ENCODE measurements at regions not wholly inside any gene's neighbourhood (a gene's known extent, or its start where the extent isn't known, plus 50 kb on each side); places are given as distances from the start of the nearest gene placed in this dataset.
A peak's percentile ranks its signal among the peaks of the same experiment; 100 is the strongest.

DNA sequence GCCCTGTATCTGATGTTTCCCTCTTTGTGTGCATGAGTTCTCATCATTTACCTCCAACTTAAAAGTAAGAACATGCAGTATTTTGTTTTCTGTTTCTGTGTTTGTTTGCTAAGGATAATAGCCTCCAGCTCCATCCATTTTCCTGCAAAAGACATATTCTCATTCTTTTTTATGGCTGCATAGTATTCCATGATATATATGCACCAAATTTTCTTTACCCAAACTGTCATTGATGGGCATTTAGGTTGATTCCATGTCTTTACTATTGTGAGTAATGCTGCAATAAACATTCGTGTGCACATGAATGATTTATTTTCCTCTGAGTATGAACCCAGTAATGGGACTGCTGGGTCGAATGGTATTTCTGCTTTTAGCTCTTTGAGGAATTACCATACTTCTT lies 163.4 kb downstream of the TMEM26 start:
- TF ChIP-seq, protein P1, sequence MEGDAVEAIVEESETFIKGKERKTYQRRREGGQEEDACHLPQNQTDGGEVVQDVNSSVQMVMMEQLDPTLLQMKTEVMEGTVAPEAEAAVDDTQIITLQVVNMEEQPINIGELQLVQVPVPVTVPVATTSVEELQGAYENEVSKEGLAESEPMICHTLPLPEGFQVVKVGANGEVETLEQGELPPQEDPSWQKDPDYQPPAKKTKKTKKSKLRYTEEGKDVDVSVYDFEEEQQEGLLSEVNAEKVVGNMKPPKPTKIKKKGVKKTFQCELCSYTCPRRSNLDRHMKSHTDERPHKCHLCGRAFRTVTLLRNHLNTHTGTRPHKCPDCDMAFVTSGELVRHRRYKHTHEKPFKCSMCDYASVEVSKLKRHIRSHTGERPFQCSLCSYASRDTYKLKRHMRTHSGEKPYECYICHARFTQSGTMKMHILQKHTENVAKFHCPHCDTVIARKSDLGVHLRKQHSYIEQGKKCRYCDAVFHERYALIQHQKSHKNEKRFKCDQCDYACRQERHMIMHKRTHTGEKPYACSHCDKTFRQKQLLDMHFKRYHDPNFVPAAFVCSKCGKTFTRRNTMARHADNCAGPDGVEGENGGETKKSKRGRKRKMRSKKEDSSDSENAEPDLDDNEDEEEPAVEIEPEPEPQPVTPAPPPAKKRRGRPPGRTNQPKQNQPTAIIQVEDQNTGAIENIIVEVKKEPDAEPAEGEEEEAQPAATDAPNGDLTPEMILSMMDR (IDR thresholded peaks at IDR 0.05; ENCODE audit: borderline replicate concordance, insufficient read depth, low read depth, low read length), result no peak
- H3K4me3 ChIP-seq (ENCODE audit: low read depth, low read length), result no peak overlapping the region

DNA sequence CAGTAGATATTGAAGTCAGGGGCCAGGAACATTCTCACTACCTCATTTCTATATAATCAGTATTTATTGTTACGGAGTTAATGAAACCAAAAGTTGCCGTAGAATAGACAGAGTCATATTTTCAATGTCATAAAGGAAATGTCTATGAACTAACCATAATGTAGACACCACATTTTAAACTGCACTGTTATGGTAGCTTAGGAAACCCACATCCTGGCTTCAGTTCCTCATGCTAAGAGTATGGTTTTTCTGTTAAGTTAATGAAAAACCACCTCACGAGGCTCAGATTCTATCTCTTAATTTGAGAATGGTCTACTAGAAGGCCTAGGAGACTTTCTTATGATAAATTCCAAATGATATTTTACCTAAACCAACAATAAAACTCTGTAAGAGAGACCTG lies 166.5 kb downstream of the TMEM26 start:
- TF ChIP-seq, protein P1 (IDR thresholded peaks at IDR 0.05; ENCODE audit: borderline replicate concordance, insufficient read depth, low read depth, low read length), result no peak
- H3K4me3 ChIP-seq (ENCODE audit: low read depth, low read length), result no peak overlapping the region

DNA sequence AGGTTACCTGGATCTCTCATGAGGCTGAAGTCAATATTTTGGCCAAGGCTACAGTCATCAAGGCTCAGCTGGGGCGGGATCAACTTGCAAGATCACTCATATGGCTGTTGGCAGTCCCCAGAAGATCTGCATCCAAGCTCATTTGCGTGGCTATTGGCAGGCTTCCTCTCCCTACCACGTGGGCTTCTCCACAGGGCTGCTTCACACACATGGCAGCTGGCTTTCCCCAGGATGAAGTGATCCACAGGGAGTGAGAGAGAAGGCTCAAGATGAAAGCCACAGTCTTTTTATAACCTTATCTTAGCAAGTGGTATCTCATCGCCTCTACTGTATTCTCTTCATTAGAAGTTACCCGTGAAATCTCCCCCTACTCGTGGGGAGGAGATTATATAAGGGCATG lies 167.4 kb downstream of the TMEM26 start:
- TF ChIP-seq, protein P1 (IDR thresholded peaks at IDR 0.05; ENCODE audit: borderline replicate concordance, insufficient read depth, low read depth, low read length), result no peak
- no peak overlapping the region for H3K4me3 ChIP-seq (ENCODE audit: low read depth, low read length)

DNA sequence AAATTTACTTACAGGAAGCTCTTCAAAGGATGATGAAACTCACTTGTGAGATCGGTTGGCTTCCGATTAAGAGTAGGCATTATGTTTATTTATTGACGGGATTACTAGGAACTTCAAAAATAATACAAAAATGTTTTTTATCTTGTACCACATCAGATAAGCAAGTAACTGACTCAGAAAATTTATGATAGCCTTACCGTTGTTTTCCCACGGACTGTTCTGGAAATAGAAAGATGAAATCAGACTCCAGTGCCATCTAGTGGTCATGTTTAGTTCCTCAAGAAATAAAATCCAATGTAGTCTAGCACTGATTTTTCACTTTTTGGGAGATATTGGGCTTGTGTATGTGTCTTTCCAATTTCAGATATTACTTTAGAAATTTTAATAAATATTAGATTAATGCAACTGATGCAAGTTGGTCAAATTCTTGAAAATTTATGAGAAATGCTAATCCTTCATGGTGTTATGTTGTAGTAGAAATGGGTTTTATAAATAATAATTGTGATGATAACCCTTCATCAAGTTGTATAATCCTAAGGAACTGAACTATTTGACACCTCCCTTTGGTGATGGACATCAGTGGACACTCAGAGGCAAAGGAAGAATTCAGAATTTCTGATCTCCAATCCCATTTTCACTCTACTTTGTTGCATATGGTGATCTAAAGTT lies 168.8 kb downstream of the TMEM26 start:
- no peak overlapping the region for H3K4me3 ChIP-seq (ENCODE audit: low read depth, low read length)
- TF ChIP-seq, protein P1 (IDR thresholded peaks at IDR 0.05; ENCODE audit: borderline replicate concordance, insufficient read depth, low read depth, low read length), result peak; percentile 50; the same call in 1 of the 2 replicates

DNA sequence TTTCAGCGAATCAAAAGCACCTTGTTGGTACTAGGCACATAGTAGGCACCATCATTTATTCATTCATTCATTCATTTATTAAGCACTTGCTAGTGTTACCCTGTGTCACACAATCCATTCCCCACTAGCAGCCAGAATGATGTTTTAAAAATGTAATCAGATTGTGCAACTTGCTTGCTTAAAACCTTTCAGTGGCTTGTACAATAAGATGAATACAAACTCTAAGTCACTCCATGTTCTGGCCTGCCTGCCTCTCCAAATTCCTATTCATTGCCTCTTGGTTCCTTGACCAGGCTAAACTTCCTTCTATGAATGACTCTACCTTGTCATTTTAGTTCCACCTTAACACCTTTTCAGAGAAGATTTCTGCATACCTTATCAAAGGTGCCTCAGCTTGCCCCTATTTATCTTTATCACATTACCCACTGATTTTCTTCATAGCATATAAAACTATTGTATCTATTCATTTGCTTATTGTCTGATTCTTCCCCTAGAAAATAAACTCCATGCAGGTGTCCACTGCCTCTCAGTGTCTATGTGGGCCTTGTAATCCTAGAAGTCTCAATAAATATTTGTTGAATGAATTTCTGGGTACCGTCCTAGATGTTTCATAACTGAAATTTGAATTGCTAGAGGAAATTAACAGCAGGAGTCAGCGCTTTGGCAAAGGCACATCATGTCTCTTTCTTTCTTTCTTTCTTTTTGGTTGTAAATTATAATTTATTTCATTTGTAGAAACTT lies 169.5 kb downstream of the TMEM26 start:
- H3K4me3 ChIP-seq (ENCODE audit: low read depth, low read length), result no peak overlapping the region
- TF ChIP-seq, protein P1 (IDR thresholded peaks at IDR 0.05; ENCODE audit: borderline replicate concordance, insufficient read depth, low read depth, low read length), result no peak

DNA sequence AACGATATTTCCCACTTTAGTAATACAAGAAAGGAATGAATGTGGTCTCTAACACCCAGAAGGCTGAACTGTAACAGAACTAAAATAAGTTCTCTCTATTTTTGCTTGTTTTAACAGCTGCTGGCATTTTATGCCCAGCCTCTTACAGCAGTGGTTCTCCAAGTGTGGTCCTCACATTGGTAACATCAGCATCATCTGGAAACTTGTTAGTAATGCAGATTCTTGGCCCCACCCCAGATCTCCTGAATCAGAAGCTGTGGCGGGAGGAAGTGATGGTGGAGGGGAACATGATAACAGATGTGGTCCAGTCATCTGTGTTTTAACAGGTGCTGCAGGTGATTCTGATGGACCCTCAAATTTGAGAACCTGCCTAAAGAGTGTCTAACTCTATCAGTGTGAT lies 170.1 kb downstream of the TMEM26 start:
- TF ChIP-seq, protein P1 (IDR thresholded peaks at IDR 0.05; ENCODE audit: borderline replicate concordance, insufficient read depth, low read depth, low read length), result no peak

DNA sequence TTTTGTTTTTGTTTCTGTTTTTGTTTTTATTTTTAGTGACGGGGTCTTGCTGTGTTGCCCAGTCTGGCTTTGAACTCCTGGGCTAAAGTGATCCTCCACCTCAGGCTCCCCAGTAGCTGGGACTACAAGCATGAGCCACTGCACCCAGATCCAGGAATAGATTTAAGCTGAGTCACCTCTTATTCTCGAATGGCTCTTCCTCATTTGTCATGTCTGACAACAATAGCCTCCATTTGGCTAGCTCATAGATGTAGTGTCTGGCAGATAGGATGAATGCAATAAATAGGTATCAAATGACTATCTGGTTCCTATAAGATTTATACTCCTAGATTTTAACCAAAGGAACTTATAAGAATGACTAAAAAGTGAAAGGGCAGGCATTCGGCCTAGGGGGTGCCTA lies 172.9 kb downstream of the TMEM26 start:
- TF ChIP-seq, protein P1 (IDR thresholded peaks at IDR 0.05; ENCODE audit: borderline replicate concordance, insufficient read depth, low read depth, low read length), result no peak
- no peak overlapping the region for H3K4me3 ChIP-seq (ENCODE audit: low read depth, low read length)

More for the DNA sequence above, 170.1 kb downstream of the TMEM26 start:
- no peak overlapping the region for H3K4me3 ChIP-seq (ENCODE audit: low read depth, low read length)

Measured in GM12875 (cell line).